H1 (cell line): ENCODE measurements at regions not wholly inside any gene's neighbourhood (a gene's known extent, or its start where the extent isn't known, plus 50 kb on each side); places are given as distances from the start of the nearest gene placed in this dataset.

Experiments used
- RXRA ChIP-seq: IDR thresholded peaks from 2 replicates; pipeline ENCODE4 v1.6.1; 2011; ENCODE audit warnings: low read depth, mild to moderate bottlenecking, low read length, moderate library complexity; ENCODE audit not compliant: insufficient read depth
- SIN3A ChIP-seq, 2 experiments: IDR thresholded peaks in 1 of 2; conservative IDR thresholded peaks in 1 of 2; 2 replicates each; pipeline ENCODE4 v1.6.1; 2011 to 2012; ENCODE audit warnings: low read length in 2 of 2, improper control_type of control experiment in 1 of 2, low read depth in 1 of 2, mild to moderate bottlenecking in 1 of 2
- TAF1 ChIP-seq: IDR thresholded peaks from 2 replicates; pipeline ENCODE4 v1.6.1; 2011; ENCODE audit warnings: mild to moderate bottlenecking, low read depth, low read length

GRCh38 chr3:31086698-31087097 lies 192.2 kb upstream of the GADL1 start (continued):
- TF ChIP-seq SIN3A (conservative IDR thresholded peaks at IDR 0.05 in 1 of 2, IDR thresholded peaks at IDR 0.05 in 1 of 2; ENCODE audit: low read depth in 1 of 2, low read length in 2 of 2): no peak
- TF ChIP-seq TAF1: no peak
- no peak for TF ChIP-seq RXRA
- TF ChIP-seq, all 59 proteins: peak for 0
